Renal pelvis (tissue), 1 donor: ENCODE measurements at regions not wholly inside any gene's neighbourhood (a gene's known extent, or its start where the extent isn't known, plus 50 kb on each side); places are given as distances from the start of the nearest gene placed in this dataset.
"Not testable (repeated sequence)": the region's sequence is repeated elsewhere in the genome, so short reads cannot be mapped to it uniquely, and the experiment has no call there.

Source experiments
- DNase-seq: peaks from one replicate; pipeline ENCODE4 v3.0.0-alpha.2; 2013

DNA sequence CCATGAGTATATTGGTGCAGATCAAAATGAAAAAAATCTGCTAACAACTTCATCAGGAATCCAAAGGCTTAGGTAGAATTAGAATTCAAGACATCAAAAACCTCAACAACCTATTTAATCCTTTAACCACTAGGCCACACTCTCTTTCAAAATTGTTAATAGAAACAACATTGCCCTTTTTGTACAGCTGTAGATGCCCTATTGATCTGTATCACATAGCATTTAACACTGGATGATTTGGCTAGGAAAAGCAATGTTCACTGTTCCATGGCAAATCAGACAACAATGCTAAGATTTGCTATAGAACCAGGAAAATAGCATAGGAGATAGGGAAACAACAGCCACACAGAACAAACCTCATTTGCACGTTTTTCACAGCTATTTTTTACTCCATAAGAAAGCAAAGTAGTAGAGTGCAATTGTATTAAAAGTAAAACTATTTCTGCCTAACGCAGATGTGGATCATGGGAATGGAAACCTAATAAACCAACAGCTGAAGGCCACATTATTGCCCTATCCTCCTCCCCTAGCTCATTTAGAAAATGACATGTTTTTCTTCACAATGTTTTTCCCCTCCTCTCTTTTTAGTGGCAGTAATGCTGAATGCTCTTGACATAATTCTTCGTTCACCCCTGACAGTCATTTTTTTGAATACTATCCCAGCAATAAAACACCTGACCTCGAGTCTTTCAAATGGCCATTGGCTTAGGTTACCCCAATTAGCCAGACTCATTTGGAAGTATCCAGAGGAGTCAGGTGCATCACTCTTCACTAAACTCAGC, 373.0 kb upstream of the CCNH start:
- DNase-seq: no peak

DNA sequence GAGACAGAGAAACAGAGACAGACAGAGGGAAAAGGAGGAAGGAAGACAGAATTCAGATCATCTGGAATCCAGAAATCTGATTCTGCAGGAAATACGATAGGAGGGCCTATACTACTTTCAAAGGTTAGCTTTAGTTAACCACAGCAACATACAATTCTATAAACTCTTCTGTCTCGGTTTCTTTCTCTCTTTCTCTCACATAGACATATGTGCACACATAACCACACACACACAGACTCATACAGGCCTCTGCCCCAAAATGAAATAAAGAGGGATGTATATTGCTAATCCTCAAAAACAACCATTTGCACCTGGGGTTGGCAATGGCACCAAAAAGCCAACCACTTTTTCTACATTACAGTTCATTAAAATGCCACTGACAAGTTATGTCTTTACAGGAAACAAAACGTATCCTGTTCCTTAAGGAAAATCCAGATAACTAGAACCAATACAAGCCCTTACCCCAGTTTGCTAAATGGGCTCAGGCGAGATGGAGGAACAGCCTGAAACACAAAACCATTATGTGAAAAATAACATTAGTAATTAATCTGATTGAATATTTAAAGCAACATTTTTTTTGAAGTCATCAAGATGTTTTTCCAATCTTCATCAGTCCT, 372.3 kb upstream of the CCNH start:
- DNase-seq: no peak

DNA sequence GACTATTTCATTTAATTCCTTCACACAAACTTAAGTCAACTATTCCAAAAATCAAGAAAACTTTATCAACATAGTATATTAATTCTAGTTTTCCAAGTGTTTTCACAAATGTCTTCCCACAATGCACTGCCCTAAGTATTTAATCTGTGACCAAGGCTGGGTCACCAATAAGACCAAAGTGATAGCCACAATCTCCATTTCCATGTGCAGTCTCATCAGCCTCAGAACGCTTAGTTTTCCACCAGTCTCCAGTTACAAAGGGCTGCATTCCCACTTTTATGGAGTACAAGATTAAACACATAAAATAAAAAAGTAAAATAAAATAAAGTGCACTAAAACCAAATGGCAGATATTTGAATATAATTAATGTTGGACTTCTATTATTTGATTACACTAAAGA, 371.6 kb upstream of the CCNH start:
- DNase-seq: no peak

DNA sequence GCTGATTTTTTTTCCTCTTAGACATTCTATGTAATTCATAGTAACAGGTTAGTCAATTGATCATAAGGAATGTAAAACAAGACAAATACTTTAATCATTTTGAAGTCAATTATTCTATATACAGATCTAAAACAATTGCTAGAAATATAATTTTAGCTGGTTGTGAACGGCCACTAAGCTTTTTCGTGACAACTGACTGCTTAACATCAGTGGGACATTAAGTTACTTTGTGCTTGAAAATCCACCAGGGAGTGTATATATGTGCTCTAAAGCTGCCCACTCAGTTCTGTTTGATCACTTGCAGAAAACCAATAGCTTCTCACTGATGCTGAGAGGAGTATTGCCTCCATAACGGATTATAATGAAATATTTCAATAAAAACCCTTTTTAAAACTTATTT, 370.2 kb upstream of the CCNH start:
- no peak for DNase-seq

DNA sequence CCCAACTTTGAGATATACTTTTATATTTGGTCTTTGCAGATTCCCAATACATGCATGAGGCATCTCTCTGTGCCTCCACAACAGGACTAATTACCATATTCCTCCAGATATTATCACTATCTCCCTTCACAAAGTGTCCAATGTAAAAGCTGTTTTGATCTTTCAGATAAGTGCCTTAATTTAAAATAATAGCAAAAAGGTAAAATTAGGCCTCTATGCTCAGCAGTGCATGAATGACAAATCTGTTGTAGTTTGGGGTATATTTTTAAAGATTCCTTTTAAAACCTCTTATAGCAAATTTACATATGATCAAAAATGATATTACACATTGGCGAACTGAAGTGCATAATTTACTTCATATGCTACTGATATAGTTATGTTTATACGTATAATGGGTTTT, 369.2 kb upstream of the CCNH start:
- no peak for DNase-seq

DNA sequence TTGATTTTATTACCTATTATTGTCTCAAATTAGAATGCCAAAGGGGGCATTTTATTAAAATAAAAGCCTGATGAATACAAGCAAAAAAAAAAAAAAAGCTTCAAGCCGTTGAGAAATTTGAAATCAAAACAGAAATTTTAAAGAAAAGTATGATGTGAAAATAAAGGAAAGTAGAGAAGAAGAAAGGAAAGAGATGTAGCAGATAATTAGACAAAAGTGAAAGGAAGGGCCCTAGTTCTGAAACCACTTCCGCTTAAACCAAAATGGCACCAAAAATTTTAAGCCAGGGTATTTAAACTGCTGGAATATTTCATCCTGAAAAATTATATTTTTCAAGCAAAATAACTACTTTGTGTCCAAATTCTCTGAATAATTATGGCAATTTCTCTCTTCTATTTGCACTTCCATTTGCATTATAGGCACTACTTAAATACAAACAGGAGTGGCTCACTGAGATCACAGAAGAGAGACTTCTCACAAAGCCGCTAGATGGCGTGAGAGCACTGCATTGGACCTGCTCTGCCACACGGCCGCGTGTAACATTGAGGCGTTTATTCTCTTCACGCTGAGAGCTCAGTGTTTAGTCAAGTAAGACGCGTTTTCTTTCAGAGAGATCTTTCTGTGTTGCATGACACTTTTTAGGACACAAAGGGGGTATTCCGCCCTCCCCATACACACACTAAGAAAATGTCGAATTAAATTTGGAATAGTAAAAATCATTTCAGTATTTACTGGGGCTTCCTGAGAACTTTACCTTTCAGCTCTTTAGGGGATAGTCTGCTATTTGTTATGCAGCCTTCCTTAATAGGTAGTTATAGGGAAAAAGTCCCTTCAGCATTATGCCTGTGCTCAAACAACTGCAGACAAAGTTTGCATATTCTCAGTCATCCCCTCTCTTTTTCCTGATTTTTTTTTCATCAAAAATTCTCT, 368.4 kb upstream of the CCNH start:
- peak; percentile 87 for DNase-seq

DNA sequence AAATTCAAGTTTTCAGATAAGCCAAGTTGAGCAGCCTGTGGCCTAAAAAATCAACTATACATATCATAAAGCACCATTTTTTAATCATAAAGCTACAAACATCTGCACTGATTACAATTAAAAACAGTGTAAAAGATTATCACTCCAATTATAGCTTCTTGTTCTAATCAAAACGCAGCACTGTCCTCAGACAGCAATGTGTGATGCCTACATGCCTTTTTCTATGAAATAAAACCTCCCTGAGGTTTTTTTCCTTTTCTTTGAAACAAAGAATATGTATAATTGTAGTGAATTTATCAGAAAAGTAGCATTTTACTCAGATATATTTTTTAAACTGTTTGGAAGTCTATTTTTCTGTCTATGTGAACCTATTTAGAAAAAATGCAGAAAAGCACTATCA, 366.1 kb upstream of the CCNH start:
- no peak for DNase-seq

DNA sequence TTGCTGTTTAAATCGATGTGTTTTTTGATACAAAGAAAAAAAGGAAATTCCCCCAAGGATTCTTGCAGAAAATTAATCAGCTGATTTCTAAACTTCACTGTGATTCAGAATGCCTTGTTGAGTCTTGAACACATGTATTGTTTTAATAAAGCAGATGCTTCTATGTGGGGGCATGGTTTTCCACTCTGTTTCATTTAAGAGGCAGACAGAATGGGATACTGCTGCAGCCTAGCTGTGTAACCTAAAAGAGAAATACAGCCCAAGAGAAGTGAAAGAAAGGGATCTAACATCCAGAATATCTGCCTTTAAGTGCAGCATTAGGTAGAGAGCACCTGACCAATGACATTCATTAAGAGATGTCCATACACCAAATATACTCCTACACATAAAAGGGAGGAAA, 365.1 kb upstream of the CCNH start:
- no peak for DNase-seq

DNA sequence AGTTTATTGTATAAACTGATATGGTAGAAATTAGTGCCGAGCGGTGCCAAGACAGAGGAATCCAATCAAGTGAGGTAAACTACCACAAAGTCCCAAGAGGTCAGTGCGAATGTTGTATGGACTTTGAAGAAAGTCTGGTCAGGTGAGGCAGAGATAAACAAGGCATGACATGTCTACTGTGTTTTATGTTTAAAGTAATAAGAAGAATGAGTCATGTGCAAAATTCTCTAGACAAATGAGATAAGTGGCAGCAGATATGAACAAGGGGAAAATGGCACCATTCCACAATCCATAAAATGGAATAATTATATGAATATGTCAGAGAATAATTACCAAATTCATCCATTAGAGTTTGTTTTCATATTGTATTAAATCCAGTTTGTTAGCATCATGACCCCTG, 364.1 kb upstream of the CCNH start:
- DNase-seq: no peak

DNA sequence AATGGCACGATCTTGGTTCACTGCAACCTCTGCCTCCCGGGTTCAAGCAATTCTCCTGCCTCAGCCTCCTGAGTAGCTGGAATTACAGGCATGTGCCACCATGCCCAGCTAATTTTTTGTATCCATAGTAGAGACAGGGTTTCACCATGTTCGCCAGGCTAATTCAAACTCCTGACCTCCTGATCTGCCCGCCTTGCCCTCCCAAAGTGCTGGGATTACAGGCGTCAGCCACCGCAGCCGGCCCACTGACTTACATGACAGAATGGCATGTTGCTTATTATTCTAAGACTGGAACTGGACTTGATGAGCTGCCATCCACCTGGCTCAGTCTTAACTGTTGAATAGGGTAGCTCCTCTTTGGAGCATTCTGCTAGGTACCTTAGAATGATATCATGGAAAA, 363.6 kb upstream of the CCNH start:
- DNase-seq: not testable (repeated sequence)

DNA sequence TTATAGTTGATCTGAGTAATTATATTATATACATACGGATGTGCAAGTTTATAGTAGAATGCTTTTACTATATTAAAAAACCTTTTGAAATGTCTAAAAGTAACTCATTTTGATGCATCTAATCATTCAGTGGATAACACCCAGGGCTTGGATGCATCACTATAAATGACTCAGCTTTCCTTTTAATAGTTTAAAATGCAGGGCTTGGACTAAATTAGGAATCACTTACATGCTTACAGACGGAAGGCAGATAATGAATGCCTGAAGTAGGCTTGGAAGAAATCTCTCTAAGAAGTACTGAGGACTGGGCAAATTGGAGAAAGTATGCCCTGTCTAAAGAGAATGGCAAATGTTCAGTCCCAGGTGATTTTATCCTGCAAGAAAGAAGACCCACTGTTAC, 362.5 kb upstream of the CCNH start:
- DNase-seq: no peak

DNA sequence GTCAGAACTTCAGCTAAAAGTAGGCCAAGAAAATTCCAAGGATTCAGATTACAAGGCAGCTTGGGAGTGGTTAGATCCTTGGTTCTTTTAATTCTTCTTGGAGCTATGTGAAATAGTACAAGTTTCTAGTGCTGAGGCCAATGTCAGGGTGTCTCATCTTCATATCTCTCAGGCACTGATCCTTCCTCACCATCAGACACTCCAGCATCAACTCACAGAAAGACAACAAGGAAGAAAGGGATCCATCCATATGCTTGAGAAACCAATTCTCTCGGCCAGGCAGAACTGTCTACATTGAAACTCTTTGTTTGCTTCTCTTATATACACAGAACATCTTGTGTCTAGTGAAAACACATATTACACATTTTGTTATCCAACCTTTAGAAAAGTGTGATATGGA, 362.1 kb upstream of the CCNH start:
- no peak for DNase-seq

DNA sequence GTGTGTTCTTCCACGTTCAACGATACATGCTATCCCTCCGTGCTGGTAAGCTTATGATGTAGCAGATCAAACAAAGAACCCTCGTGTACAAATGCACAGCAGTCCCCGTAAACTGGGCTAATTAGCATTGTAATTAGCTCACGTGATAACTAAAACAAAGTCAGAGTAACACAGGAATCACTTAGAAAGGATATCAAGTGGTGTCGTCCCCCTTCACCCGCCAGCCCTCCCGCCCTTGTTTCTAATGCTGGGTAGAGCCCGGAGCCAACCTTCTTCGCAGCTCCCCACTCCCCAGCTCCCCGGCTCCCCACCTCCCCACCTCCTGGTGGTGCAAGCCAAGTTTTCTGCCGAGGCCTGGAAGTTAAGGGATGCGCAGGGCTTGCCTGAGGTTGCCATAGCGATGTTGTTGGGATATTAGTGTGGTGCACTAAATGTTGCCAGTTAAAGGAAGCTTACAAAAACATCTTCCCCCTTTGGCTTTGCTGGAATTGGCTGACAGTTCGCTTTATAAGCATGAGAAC, 357.9 kb upstream of the CCNH start:
- no peak for DNase-seq

DNA sequence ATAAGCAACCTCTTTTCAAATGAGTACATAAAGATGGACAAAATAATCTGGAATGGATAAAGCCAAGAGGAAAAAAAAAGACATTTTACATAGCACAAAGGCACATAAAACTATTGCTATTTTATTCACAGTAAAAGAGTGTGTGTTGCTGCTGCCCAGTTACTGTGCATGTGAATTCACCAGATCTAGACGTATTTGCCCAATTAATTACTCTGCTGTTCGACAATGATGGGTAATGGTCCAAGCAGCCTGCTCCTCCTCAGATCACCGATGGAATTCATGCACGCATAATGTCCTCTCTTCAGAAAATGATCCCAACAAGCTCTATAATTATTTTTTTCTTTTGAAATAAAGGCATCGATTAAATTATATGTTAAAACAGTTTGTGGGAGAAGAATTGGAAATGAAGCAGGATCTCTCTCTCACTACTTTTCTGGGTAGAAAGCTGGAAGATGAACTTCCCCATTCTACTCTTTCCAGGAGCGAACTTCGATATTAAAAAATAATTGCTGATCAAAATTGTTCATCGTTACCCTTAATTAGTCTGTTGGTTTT, 357.4 kb upstream of the CCNH start:
- no peak for DNase-seq

DNA sequence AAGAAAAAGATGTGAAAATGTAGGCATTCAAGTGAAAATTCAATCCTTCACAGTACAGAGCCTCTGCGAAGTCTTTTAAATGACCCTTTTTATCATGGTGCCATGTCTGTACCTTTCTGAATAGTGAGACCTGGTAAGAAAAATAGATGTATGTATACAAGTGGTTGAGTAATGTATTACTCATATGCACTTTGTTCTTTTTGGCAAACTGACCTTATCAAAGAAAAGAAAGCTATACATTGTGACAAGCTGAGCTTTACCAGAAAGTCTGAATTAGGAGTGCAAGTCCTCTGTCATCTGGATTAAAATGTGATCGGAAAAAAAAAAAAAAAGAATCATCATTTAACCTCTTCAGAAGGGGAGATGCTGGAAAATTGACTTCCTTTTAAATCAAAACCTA, 356.4 kb upstream of the CCNH start:
- DNase-seq: no peak

DNA sequence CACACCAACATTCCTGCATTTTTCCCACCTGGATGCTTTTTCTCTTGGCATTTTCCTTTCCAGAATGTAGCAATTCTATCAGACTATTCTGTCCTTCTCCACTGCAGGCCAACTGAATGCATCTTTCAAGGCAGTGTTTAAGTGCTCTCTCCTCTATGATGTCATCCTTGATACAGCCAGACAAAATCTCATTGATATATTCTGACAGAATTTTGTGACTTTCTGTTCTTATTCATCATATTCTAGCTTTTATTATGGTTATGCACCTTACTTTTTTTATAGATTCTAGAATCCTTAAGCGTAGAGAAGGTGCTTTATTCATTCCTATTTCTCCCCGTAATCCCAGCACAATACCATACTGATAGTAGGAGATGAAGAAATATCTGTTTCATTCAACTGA, 355.5 kb upstream of the CCNH start:
- DNase-seq: no peak

DNA sequence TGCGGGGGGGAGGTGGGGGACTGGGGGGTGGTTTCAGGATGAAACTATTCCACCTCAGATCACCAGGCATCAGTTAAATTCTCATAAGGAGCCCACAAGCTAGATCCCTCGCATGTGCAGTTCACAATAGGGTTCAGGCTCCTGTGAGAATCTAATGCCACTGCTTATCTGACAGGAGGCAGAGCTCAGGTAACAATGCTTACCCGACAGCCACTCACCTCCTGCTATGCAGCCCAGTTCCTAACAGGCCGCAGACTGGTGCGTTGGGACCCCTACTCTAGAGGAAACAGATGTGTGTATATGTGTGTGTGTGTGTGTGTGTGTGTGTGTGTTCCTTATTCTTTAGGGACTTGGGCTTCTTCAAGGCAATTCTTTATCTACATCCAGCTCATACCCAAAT, 352.3 kb upstream of the CCNH start:
- DNase-seq: no peak

DNA sequence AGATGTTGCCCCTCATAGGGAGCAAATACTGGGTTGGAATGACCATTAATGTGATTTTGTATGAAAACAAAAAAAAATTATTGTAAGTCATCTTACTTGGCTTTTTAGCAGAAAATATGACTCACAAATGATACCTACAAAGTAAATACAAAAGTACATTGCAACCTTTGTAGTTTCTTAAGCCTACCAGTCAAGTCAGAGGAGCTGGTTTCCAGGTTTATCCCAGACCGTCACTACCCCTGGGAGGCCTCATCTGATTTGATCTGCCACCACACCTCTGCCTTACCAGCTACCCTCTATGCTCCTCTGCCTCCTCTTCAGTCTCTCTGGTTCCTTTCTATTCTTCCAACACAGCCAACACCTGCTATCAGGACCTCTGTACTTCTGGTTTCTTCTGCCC, 349.9 kb upstream of the CCNH start:
- DNase-seq: no peak

DNA sequence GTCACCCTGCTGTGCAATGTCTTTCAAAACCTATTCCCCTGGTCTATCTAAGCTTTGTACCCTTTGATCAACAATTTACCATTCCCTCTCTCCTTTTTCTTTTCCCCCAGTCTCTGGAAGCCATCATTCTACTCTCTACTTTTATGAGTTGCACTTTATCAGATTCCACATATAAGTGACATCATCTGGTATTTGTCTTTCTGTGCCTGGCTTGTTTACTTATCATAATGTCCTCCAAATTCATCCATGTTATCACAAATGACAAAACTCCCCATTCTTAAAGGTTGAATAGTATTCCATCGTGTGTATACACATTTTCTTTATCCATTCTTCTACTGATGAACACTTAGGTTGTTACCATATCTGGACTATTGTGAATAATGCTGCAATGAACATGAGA, 344.2 kb upstream of the CCNH start:
- DNase-seq: no peak

DNA sequence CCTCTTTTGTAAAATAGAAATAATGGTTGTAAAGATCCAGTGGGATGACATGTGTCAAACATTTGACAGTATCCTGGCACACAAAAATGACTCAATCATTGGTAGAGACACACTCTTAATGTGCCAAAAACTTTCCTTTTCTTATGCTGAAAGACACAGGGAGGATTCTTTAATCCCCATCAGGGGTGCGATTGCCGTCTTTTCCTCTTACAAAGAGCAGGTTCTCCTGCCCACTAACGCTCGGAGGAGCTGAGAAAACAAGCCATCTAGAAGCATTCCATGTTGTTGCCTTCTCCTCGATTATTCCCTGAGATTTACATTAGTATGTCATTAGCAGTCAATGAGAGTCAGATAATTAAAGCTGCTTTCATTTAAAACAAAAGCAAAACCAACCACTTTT, 342.6 kb upstream of the CCNH start:
- no peak for DNase-seq

DNA sequence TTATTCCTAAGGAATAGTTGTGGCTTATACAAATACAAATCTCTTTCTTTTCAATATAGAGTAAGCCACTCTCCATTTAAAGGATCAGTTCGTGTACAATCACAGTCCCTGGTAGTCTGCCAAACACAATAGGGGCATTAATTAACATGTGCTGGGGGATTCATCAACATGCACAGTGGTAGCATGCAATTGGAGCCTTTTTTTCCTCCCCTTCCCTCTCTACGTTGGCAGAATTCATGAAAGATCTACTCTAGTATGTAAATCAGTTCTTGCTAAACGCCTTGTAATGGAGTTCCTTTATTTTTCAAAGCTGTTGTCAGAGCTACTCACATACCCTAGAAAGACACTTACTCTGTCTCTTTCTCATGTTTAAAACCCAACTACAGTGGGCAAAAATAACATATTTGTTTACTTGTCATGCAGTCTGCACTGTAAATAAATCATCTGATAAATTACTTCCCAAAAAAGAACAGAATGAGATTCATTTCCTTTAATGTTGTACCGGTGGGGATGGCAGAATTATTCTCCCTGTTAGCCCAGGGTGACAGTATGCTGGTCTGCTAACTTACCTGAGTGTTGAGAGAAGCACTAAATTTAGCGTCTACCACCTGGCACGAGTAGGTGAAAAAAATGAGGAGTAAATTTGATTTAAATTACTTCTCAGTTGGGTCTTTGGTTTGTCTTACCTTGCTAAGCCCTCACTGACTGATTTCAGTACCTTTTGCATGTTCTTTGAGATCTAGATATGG, 341.5 kb upstream of the CCNH start:
- no peak for DNase-seq

DNA sequence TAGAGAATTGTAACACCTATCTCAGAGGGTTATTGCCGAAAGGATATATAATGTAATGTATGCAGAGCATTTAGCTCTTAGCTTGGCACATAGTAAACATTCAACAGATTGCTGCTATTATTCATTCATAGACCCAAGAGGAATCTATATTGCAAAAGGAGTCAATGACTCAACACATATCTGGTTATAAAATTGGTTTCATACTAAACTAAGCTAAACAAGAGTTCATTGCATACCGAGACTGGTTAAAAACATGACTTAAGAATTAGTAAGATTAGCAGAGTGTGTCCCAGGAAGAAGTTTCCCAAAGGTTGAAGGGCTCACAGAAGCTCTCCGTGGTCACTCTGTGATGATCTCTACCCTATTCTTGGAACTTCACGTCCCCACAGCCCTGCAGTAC, 339.6 kb upstream of the CCNH start:
- no peak for DNase-seq
